SU-DHL-6 (cell line): ENCODE measurements at regions not wholly inside any gene's neighbourhood (a gene's known extent, or its start where the extent isn't known, plus 50 kb on each side); places are given as distances from the start of the nearest gene placed in this dataset.
"Not testable (repeated sequence)": the region's sequence is repeated elsewhere in the genome, so short reads cannot be mapped to it uniquely, and the experiment has no call there.

Source experiments
- CTCF ChIP-seq: fragments of 200-600 bp; sonication (generic); IDR thresholded peaks from one replicate; pipeline ENCODE4 v1.5.1; 2017; ENCODE audit warnings: antibody characterized with exemption, mild to moderate bottlenecking, low read length, moderate library complexity; ENCODE audit not compliant: insufficient read depth, poor library complexity, severe bottlenecking
- EZH2phosphoT487 ChIP-seq: fragments of 200-600 bp; sonication (generic), shearing (Covaris generic); conservative IDR thresholded peaks from 2 replicates; pipeline ENCODE4 v1.6.1; 2018; ENCODE audit warnings: mild to moderate bottlenecking, antibody characterized with exemption, low read length, moderate library complexity, mixed read lengths

- TF ChIP-seq CTCF, EZH2phosphoT487: not testable (repeated sequence)
Measured at GRCh38 chr3:198139513-198140167, 179.6 kb downstream of the LMLN start.
